ENCODE measurements at regions not wholly inside any gene's neighbourhood (a gene's known extent, or its start where the extent isn't known, plus 50 kb on each side); places are given as distances from the start of the nearest gene placed in this dataset.

DNA sequence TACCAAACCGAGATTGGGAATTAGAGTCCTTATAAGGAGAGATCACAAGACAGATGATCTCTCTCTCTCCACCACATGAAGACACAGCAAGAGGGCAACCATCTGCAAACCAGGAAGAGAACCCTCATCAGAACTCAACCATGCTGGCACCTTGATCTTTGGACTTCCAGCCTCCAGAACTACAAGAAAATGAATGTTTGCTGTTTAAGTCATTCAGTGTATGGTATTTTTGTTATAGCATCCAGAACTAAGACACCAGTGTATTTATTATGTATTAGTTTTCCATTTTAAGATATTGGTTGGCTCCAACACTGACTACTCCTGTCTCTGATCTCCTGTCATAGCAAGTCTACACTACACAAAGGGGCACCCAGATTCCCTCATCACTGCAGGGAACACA lies 86.9 kb downstream of the CCDC34 start:
- TF ChIP-seq CTCF (IDR thresholded peaks at IDR 0.05) (no peak), POLR2A (IDR thresholded peaks at IDR 0.05) (no peak)
